ENCODE measurements at regions not wholly inside any gene's neighbourhood (a gene's known extent, or its start where the extent isn't known, plus 50 kb on each side); places are given as distances from the start of the nearest gene placed in this dataset.

- H3K4me3 ChIP-seq, result no peak overlapping the region
- DNase-seq (ENCODE audit: low spot score), result no peak
- no peak overlapping the region for H3K27ac ChIP-seq
- TF ChIP-seq CTCF (IDR thresholded peaks at IDR 0.05), result no peak
These were observed 537.8 kb upstream of the FTMT start for GRCh38 chr5:121313886-121314285.

GRCh38 chr5:121315786-121316185 is 535.9 kb upstream of the FTMT start:
- no peak overlapping the region for H3K4me3 ChIP-seq
- no peak overlapping the region for H3K27ac ChIP-seq
- no peak for DNase-seq (ENCODE audit: low spot score)
- TF ChIP-seq CTCF (IDR thresholded peaks at IDR 0.05), result no peak

GRCh38 chr5:121319292-121319691 is 532.4 kb upstream of the FTMT start:
- no peak overlapping the region for H3K27ac ChIP-seq
- DNase-seq (ENCODE audit: low spot score), result no peak
- no peak for TF ChIP-seq CTCF (IDR thresholded peaks at IDR 0.05)
- no peak overlapping the region for H3K4me3 ChIP-seq

GRCh38 chr5:121325930-121326329 is 525.8 kb upstream of the FTMT start:
- no peak for TF ChIP-seq CTCF (IDR thresholded peaks at IDR 0.05)
- Histone ChIP-seq H3K27ac (no peak overlapping the region), H3K4me3 (no peak overlapping the region)
- no peak for DNase-seq (ENCODE audit: low spot score)

GRCh38 chr5:121350181-121350930 is 501.3 kb upstream of the FTMT start:
- Histone ChIP-seq H3K27ac (no peak overlapping the region), H3K4me3 (no peak overlapping the region)
- DNase-seq (ENCODE audit: low spot score), result no peak
- no peak for TF ChIP-seq CTCF (IDR thresholded peaks at IDR 0.05)

GRCh38 chr5:121366515-121366914 is 485.2 kb upstream of the FTMT start:
- Histone ChIP-seq H3K27ac (no peak overlapping the region), H3K4me3 (no peak overlapping the region)
- no peak for TF ChIP-seq CTCF (IDR thresholded peaks at IDR 0.05)
- no peak for DNase-seq (ENCODE audit: low spot score)

- no peak for DNase-seq (ENCODE audit: low spot score)
- no peak overlapping the region for H3K4me3 ChIP-seq
- H3K27ac ChIP-seq, result no peak overlapping the region
- no peak for TF ChIP-seq CTCF (IDR thresholded peaks at IDR 0.05)
These were observed 478.3 kb upstream of the FTMT start for GRCh38 chr5:121373371-121373770.
